ENCODE measurements at regions not wholly inside any gene's neighbourhood (a gene's known extent, or its start where the extent isn't known, plus 50 kb on each side); places are given as distances from the start of the nearest gene placed in this dataset.

DNA sequence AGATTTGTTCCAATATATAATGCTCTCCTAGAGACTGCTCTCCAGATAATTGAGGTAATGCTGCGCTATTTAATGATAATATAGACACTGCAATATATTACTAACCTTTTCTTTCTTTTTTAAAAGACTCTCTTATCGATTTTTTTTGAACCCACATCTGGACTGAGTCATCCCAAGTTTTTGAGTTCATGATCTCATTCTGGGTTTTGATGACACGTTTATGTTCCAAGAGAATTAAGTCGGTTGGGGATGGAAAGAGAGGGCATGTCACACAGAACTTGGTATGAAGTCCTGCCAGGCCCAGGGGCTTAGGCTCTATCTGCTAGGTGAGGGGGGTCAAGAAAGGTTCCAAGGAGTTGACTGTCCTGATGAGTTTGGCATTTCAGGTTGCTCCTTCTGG, 431.1 kb downstream of the MFSD1 start:
- TF ChIP-seq, protein P1, sequence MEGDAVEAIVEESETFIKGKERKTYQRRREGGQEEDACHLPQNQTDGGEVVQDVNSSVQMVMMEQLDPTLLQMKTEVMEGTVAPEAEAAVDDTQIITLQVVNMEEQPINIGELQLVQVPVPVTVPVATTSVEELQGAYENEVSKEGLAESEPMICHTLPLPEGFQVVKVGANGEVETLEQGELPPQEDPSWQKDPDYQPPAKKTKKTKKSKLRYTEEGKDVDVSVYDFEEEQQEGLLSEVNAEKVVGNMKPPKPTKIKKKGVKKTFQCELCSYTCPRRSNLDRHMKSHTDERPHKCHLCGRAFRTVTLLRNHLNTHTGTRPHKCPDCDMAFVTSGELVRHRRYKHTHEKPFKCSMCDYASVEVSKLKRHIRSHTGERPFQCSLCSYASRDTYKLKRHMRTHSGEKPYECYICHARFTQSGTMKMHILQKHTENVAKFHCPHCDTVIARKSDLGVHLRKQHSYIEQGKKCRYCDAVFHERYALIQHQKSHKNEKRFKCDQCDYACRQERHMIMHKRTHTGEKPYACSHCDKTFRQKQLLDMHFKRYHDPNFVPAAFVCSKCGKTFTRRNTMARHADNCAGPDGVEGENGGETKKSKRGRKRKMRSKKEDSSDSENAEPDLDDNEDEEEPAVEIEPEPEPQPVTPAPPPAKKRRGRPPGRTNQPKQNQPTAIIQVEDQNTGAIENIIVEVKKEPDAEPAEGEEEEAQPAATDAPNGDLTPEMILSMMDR (IDR thresholded peaks at IDR 0.05; ENCODE audit: insufficient read depth, low read length) = no peak
- H3K4me3 ChIP-seq (ENCODE audit: low read depth, low read length) = no peak overlapping the region
- no peak for DNase-seq (ENCODE audit: low read depth)

DNA sequence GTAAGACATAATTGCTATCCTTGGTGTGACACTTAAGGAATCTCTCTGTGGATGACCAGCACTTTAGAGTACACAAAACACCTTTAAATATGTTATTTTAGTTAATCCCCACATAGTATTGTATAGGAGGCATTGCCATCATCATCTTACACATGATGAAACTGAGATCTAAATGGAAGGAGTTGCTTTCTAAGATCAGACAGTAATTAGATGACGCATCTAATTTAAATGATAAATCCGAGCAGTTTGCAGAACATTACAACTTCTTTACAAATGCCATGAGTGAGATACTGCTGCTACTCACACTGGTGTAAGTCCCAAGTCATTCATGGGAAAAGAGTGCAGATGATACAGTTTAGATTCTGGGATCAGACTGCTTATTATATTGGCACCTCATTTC, 431.9 kb downstream of the MFSD1 start:
- no peak overlapping the region for H3K4me3 ChIP-seq (ENCODE audit: low read depth, low read length)
- DNase-seq (ENCODE audit: low read depth) = no peak
- TF ChIP-seq, protein P1 (IDR thresholded peaks at IDR 0.05; ENCODE audit: insufficient read depth, low read length) = no peak

GRCh38 chr3:159234306-159234705, 432.5 kb downstream of the MFSD1 start:
- no peak overlapping the region for H3K4me3 ChIP-seq (ENCODE audit: low read depth, low read length)
- TF ChIP-seq, protein P1 (IDR thresholded peaks at IDR 0.05; ENCODE audit: insufficient read depth, low read length) = no peak
- peak; percentile 58 for DNase-seq (ENCODE audit: low read depth)

GRCh38 chr3:159236321-159236720, 434.5 kb downstream of the MFSD1 start:
- H3K4me3 ChIP-seq (ENCODE audit: low read depth, low read length) = no peak overlapping the region
- TF ChIP-seq, protein P1 (IDR thresholded peaks at IDR 0.05; ENCODE audit: insufficient read depth, low read length) = no peak
- peak; percentile 58 for DNase-seq (ENCODE audit: low read depth)

GRCh38 chr3:159237226-159237625, 435.4 kb downstream of the MFSD1 start:
- TF ChIP-seq, protein P1 (IDR thresholded peaks at IDR 0.05; ENCODE audit: insufficient read depth, low read length) = no peak
- no peak for DNase-seq (ENCODE audit: low read depth)
- H3K4me3 ChIP-seq (ENCODE audit: low read depth, low read length) = no peak overlapping the region

GRCh38 chr3:159238646-159239045, 436.8 kb downstream of the MFSD1 start:
- DNase-seq (ENCODE audit: low read depth) = peak; percentile 49
- H3K4me3 ChIP-seq (ENCODE audit: low read depth, low read length) = no peak overlapping the region
- TF ChIP-seq, protein P1 (IDR thresholded peaks at IDR 0.05; ENCODE audit: insufficient read depth, low read length) = no peak

DNA sequence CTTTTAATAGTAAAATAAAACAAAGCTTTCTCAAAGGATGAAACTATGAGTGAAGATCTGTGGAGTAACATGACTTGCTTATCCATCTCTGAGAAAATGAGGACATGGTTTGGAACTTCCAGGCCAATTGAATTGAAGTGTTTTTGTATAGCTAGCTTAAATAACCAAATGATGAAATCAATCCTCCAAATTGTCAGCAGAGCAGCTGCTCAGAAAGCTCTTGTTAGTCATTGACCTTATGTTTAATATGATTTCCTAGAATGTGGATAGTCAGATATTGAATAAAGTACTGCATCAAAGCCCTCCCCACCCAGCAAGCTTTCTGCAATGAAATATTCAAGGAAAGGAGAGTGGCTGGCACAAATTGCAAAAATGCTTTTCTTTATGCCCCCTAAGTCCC, 437.2 kb downstream of the MFSD1 start:
- TF ChIP-seq, protein P1 (IDR thresholded peaks at IDR 0.05; ENCODE audit: insufficient read depth, low read length) = no peak
- H3K4me3 ChIP-seq (ENCODE audit: low read depth, low read length) = no peak overlapping the region
- DNase-seq (ENCODE audit: low read depth) = peak; percentile 70
